ENCODE measurements at regions not wholly inside any gene's neighbourhood (a gene's known extent, or its start where the extent isn't known, plus 50 kb on each side); places are given as distances from the start of the nearest gene placed in this dataset.
A peak's percentile ranks its signal among the peaks of the same experiment; 100 is the strongest.
"Not testable (repeated sequence)": the region's sequence is repeated elsewhere in the genome, so short reads cannot be mapped to it uniquely, and the experiment has no call there.

GRCh38 chr16:29578898-29579297 is 72.7 kb upstream of the NPIPB12 start:
- not testable (repeated sequence) for DNase-seq (ENCODE audit: low read depth); H3K4me3 ChIP-seq (ENCODE audit: low read depth, low read length)

- not testable (repeated sequence) for H3K4me3 ChIP-seq (ENCODE audit: low read depth, low read length); DNase-seq (ENCODE audit: low read depth)
Measured at GRCh38 chr16:29581764-29582163, 75.6 kb upstream of the NPIPB12 start.

- not testable (repeated sequence) for H3K4me3 ChIP-seq (ENCODE audit: low read depth, low read length); DNase-seq (ENCODE audit: low read depth)
Measured at GRCh38 chr16:29591919-29592318, 71.1 kb upstream of the SPN start.

- H3K4me3 ChIP-seq (ENCODE audit: low read depth, low read length) = peak overlapping the region; percentile 59
- peak; percentile 80 for DNase-seq (ENCODE audit: low read depth)
Measured at GRCh38 chr16:29594269-29594925, 68.7 kb upstream of the SPN start.

- peak overlapping the region; percentile 48 for H3K4me3 ChIP-seq (ENCODE audit: low read depth, low read length)
- peak; percentile 86 for DNase-seq (ENCODE audit: low read depth)
- TF ChIP-seq MAX (IDR thresholded peaks at IDR 0.05; ENCODE audit: low read depth, low read length) (peak; percentile 33), POLR2A (IDR thresholded peaks at IDR 0.05; ENCODE audit: extremely low read depth, insufficient read length) (peak; percentile 18)
Measured at GRCh38 chr16:29594926-29595838, 67.9 kb upstream of the SPN start.

GRCh38 chr16:29597030-29597429 is 66.0 kb upstream of the SPN start:
- not testable (repeated sequence) for DNase-seq (ENCODE audit: low read depth)

GRCh38 chr16:29600111-29601000 is 62.7 kb upstream of the SPN start:
- not testable (repeated sequence) for H3K4me3 ChIP-seq (ENCODE audit: low read depth, low read length)
- peak; percentile 47 for DNase-seq (ENCODE audit: low read depth)

More at GRCh38 chr16:29597030-29597429, 66.0 kb upstream of the SPN start:
- H3K4me3 ChIP-seq (ENCODE audit: low read depth, low read length) = not testable (repeated sequence)

- not testable (repeated sequence) for DNase-seq (ENCODE audit: low read depth); H3K4me3 ChIP-seq (ENCODE audit: low read depth, low read length)
Measured at GRCh38 chr16:29602247-29602625, 60.8 kb upstream of the SPN start.

- H3K4me3 ChIP-seq (ENCODE audit: low read depth, low read length); DNase-seq (ENCODE audit: low read depth): not testable (repeated sequence)
Measured at GRCh38 chr16:29602683-29603088, 60.4 kb upstream of the SPN start.

- not testable (repeated sequence) for DNase-seq (ENCODE audit: low read depth); H3K4me3 ChIP-seq (ENCODE audit: low read depth, low read length)
Measured at GRCh38 chr16:29604631-29605549, 58.2 kb upstream of the SPN start.

GRCh38 chr16:29605593-29606205 is 57.3 kb upstream of the SPN start:
- DNase-seq (ENCODE audit: low read depth); H3K4me3 ChIP-seq (ENCODE audit: low read depth, low read length): not testable (repeated sequence)

GRCh38 chr16:29606669-29607427 is 56.2 kb upstream of the SPN start:
- not testable (repeated sequence) for H3K4me3 ChIP-seq (ENCODE audit: low read depth, low read length); DNase-seq (ENCODE audit: low read depth)

- DNase-seq (ENCODE audit: low read depth); H3K4me3 ChIP-seq (ENCODE audit: low read depth, low read length): not testable (repeated sequence)
Measured at GRCh38 chr16:29607428-29607823, 55.6 kb upstream of the SPN start.
